DMS153 treated with DMSO at 0.1 percent for 48 hours (cell line): ENCODE measurements at regions not wholly inside any gene's neighbourhood (a gene's known extent, or its start where the extent isn't known, plus 50 kb on each side); places are given as distances from the start of the nearest gene placed in this dataset.
"Not testable (repeated sequence)": the region's sequence is repeated elsewhere in the genome, so short reads cannot be mapped to it uniquely, and the experiment has no call there.

Experiments
- DNase-seq: peaks from one replicate; lab custom pipeline; 2025; ENCODE audit not compliant: unreplicated experiment; lab: John Stamatoyannopoulos, UW

DNA sequence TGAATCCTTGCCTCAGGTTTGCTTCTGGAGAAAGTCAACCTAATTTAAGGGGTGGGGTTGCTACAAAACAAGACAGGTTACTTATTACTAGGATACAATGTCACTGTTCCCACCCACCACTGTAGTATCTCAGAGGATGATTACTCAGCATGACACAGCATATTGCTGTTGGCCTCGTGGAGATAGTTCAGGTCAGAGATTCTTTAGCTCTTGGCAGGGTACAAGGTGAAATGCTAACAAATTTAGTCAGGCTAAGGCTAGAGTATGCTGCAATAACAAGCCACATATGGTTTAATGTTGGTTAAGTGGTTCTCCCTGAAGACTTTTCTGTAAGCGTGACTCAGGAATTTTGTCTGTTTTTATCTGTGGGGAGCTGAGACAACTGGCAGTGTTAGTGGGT is 161.8 kb downstream of the EDEM1 start:
- DNase-seq: no peak

DNA sequence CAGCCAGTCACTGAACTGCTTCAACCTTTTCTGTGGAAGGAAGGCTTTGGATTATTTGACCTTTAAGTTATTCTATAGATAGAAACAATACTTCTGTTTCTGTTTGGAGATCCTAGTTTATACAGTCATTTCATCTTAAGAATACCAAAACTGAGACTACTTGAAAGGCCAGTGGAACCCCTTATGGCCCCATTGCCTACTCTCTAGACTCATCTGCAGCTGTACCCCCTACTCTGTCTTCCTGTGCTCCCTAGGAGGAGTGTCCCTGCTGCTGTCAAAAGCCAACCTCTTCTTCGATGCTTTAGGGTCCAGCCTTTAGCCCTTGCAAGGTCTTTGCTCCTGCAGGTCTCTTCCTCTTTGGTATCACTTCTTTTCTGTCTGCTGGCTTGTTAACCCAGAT is 169.6 kb downstream of the EDEM1 start:
- no peak for DNase-seq

DNA sequence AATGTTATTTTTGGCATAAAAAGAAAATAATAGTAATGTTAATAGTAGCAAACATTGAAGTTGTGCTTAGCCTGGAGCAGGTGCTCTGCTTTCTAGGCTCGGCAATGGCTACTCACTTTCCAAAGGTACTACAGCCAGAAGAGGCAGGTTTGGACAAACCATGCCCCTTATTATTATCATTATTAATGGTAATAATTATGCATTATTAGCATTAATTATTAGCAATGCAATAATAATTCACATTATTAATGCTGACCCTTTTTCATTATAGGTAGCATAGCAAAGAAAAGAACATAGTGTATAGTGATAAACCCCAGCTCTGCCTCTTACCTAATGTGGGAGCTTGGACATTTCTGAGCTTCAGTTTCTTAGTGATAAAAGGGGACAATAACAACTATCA is 171.4 kb downstream of the EDEM1 start:
- DNase-seq: no peak

DNA sequence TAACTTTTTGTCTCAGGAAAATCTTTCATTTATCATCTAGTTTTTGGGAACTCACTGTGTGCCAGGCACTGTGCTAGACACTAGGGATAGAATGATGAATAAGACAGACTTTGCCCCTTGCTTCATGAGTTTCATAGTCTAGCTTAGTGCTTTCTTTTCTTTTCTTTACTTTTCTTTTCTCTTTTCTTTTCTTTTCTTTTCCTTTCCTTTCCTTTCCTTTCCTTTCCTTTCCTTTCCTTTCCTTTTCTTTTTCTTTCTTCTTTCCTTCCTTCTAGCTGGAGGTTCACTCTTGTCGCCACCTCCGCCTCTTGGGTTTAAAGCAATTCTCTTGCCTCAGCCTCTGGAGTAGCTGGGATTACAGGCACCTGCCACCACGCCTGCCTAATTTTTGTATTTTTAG is 172.9 kb downstream of the EDEM1 start:
- DNase-seq: no peak

DNA sequence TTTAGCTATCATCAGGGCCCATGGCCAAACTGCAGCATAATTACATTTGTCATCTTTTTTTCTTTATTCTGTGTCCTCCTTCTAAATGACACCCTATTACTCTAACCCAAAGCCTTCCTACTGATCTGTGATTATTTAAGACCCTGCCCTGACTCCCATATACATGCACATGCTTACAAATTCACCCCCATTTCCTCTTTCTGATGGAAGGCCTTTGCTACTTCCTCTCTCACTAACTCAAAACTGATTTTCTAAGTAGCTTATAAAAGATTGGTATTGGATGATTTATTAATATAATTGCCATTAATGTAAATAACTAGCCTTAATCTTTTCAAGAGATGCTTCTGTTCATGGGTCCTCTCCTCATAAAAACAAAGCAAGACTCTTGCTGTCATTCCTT is 179.2 kb downstream of the EDEM1 start:
- no peak for DNase-seq

DNA sequence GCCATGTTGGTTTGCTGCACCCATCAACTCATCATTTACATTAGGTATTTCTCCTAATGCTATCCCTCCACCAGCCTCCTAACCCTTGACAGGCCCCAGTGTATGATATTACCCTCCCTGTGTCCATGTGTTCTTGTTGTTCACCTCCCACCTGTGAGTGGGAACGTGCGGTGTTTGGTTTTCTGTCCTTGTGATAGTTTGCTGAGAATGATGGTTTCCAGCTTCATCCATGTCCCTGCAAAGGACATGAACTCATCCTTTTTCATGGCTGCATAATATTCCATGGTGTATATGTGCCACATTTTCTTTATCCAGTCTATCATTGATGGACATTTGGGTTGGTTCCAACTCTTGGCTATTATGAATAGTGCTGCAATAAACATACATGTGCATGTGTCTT is 184.0 kb downstream of the EDEM1 start:
- DNase-seq: not testable (repeated sequence)

DNA sequence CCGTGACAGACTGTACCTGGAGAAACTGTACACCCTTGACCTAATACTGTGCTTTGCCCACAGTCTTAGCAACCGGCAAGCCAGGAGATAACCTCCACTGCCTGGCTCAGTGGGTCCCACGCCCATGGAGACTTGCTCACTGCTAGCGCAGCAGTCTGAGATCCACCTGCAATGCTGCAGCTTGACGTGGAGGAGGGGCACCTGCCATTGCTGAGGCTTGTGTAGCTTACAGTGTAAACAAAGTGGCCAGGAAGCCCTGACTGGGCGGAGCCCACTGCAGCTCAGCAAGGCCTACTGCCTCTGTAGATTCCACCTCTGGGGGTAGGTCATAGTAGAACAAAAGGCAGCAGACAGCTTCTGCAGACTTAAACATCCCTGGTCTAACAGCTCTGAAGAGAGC is 189.3 kb downstream of the EDEM1 start:
- peak; percentile 41 for DNase-seq

DNA sequence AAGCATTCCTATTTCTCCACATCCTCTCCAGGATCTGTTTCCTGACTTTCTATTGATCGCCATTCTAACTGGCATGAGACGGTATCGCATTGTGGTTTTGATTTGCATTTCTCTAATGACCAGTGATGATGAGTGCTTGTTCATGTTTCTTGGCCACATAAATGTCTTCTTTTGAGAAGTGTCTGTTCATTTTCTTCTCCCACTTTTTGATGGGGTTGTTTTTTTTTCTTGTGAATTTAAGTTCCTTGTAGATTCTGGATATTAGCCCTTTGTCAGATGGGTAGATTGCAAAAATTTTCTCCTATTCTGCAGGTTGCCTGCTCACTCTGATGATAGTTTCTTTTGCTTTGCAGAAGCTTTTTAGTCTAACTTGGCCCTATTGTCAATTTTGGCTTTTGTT is 191.8 kb downstream of the EDEM1 start:
- not testable (repeated sequence) for DNase-seq

DNA sequence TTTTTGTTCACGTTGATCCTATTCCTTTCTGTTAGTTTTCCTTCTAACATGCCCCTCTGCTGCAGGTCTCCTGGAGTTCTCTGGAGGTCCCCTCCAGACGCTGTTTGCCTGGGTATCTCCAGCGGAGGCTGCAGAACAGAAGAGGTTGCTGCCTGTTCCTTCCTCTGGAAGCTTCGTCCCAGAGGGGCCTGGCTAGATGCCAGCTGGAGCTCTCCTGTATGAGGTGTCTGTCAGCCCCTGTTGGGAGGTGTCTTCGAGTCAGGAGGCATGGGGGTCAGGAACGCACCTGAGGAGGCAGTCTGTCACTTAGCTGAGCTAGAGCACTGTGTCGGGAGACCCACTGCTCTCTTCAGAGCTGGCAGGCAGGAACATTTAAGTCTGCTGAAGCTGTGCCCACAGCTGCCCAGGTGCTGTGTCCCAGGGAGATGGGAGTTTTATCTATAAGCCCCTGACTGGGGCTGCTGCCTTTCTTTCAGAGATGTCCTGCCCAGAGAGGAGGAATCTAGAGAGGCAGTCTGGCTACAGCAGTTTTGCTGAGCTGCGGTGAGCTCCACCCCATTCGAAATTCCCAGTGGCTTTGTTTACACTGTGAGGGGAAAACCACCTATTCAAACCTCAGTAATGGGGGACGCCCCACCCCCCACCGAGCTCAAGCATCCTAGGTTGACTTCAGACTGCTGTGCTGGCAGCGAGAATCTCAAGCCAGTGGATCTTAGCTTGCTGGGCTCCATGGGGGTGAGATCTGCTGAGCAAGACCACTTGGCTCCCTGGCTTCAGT is 196.2 kb downstream of the EDEM1 start:
- not testable (repeated sequence) for DNase-seq

DNA sequence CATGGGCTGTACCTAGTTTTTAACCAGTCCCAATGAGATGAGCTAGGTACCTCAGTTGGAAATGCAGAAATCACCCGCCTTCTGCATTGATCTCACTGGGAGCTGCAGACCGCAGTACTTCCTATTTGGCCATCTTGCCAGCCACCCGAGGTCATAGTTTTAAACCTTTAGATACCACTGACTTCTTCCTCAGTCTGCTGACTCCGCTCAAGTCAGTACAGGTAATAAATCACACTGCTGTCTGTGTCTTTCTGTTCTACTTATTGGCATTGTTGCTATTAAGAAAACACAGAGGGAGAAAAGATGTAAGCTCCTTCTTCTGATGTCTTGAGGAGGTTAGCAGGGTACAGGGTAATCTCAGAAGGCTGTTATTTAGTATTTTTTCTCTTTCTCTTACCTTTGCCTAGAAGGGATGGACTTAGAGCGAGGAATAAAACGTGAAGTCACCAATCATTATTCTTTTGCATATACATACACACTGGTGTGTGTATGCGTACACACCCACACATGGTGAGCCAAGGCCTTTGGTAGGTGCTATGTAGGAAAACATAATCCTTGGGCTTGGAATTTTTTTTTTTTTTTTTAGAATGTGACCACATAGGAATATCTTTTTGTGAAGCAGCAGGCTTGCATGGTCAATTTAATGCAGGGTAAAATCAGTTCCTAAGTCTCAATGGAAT is 197.2 kb downstream of the EDEM1 start:
- no peak for DNase-seq

DNA sequence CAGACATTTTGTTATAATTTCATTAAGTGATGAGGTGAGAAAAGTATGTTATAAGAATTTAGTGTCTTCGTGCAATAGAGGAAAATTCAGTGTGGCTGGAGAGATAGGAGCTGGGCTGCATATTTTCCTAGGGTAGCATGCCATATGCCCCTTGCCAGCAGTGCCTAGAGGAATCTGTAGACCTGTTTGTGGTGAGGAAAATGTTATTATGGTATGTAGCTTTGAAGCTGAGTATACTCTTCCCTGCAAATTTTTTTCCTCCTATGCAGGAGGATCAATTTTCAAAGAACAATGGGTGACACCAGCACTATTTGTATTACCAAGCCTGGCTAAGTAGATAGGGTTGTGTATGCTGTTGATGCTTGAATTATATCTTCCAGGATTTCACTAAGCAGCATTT is 200.6 kb downstream of the EDEM1 start:
- no peak for DNase-seq

DNA sequence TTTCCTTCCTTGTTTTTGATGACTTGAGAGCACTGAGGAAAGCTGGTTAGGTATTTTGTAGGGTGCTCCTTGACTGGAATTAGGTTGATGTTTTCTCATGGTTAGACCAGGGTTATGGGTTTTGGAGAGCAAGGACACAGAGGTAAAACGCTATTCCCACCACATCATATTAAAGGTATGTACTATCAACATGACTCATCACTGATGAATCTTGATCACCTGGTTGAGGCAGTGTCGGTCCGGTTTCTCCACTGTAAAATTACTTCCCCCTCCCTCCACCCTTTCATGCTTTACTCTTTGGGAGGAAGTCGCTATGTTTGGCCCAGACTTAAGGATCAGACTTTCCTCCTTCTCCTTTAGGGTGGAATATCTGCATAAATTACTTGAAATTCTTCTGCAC is 201.6 kb downstream of the EDEM1 start:
- no peak for DNase-seq

DNA sequence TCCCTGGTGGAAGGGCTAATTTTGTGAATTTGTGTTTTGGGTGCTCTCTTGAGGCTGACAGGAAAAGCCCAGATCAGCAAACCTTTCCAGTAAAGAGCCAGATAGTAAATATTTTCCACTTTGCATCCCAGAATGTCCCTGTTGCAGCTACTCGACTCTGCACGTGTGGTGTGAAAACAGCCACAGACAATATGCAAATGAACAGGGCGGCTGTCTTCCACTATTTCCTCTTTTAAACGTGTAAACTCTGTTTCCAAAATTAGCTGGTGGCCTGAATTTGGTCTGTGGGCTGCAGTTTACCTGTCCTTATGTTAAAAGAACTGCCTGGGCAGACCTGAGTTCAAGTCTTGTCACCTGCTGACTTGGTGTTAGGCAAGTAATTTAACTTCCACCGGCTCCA is 202.7 kb downstream of the EDEM1 start:
- DNase-seq: no peak

DNA sequence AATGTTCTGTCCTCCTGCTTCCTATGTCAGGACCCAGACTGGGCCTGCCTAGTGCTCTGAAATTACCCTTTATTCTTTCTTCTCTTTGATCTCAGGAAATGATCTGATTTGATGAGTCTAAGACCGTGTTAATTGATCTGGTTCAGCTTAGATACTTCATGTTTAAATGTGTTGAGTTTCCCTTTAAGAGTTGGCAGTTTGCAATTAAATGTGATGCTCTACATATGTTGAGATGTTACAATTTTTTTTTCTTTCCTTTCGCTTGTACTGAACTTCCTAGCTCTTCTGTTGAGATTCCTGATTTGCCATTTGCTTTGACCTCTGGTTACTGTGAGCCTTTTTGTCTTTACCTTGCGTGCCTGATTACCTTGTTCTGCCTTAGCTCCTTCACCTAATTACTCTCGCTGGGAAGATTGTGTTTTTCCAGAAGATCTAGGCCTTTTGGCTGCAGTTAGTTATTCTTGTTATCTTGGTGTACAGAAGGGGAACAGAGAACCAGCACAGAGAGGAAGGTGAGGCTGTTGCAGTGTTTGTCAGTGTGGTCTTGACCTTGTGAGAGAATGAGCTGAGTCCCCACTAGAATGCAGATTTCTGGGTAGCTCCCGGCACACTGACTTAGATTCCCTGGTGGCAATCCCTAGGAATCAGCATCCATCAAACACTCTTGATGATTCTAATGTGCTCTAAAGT is 203.6 kb downstream of the EDEM1 start:
- no peak for DNase-seq

DNA sequence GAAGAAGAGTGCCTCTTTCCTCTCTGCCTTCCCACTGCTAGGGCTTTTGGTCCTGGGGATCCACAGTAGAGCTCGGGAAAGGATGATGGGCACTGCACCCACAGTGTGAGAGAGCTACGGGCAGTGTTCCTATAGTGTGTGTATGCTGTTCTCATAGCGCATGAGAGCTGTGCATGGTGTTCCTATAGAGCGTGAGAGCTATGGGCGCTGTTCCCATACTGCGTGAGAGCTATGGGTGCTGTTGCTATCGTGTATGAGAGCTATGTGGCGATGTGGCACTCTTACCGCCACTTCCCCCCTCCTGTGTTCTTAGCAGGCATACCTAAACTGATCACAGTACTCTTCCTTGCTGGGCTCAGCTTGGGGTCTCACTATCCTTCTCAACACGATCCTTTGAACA is 213.5 kb downstream of the EDEM1 start:
- DNase-seq: no peak

DNA sequence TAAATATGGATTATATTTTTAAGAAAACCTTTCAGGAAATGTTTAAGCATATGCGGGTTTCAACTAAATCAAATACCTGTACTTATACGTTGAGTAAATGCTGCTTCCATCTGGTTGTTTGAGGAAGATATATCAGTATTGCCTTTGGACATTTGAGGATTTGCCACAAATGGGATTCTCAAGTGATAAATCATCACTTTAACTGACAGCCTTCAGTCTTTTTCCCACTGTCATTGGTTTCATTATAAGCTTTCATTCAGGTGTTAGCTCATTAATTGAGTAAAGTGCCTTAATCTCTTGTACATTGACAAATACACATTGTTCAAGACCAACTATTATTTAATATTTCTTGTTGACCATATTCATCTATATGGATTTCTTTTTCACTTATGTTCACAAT is 217.2 kb downstream of the EDEM1 start:
- no peak for DNase-seq

DNA sequence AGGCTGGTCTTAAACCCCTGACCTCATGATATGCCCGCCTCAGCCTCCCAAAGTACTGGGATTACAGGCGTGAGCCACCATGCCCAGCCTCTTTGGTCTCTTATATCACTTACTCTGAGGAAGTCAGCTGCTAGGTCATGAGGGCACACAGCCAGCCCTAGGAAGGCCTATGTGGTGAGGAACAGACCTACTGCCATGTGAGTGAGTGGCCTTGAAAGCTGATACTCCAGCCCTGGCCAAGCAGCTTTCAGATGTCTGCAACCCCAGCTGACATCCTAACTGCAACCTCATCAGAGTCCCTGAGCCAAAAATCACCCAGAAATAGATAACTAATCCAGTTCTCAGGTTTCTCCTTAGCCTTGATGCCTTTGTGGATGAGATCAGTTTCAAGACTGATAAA is 224.3 kb downstream of the EDEM1 start:
- no peak for DNase-seq

DNA sequence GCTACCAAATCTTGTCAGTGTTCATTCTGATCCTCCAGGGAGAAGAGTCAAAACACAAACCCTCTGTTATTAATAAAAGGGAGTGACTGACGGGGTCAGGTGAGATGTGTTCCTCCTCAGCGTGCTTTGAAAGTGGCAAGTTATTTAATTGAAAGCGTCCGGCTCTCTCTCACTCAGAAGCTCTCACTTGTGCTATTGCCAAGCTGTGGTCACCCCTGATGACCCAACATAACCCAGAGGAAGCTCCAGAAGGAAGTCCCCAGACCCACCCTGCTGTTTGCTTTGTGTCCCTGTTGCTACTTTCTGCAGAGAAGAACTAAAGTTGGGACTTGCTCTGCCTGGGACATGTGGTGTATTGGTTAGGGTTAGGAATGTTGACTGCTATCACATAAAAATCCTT is 235.6 kb downstream of the EDEM1 start:
- DNase-seq: no peak

DNA sequence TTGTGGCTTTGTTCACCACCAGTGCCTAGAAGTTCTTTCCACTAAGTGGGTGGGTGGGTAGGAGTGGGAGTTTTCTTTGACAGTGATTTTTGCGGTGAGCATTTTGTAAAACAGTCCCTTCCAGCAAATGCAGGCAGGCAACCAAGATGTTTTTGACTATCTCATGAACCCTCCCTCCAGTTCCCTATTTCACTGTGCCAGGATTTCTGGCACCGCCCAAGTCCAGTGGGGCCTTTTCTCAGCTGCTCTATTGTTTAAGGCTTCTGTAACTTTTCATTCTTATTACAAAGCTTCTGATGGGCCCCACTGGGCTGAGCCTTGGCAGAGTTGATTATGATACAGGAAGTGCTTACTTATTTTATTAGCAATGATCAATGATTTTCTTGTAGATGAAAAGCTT is 236.0 kb downstream of the EDEM1 start:
- no peak for DNase-seq

DNA sequence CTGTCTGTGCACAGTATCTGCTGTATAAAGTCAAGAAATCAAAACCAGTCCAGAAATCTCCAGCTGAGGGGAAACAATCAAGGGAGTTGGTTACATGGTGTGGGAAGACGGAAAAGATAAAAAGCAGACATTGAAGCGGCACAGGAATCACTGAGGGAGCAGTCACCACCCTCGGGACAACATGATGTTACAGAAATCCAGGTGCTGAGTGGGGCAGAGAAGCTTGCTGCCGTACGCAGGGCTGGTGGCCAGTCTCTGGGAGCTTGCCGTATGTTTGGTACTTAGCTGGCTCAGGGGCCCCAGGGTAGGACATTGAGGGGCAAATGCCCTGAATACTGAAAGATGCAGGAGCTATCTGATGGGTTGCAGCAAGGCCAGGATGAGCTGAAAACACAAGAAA is 237.9 kb downstream of the EDEM1 start:
- DNase-seq: no peak

DNA sequence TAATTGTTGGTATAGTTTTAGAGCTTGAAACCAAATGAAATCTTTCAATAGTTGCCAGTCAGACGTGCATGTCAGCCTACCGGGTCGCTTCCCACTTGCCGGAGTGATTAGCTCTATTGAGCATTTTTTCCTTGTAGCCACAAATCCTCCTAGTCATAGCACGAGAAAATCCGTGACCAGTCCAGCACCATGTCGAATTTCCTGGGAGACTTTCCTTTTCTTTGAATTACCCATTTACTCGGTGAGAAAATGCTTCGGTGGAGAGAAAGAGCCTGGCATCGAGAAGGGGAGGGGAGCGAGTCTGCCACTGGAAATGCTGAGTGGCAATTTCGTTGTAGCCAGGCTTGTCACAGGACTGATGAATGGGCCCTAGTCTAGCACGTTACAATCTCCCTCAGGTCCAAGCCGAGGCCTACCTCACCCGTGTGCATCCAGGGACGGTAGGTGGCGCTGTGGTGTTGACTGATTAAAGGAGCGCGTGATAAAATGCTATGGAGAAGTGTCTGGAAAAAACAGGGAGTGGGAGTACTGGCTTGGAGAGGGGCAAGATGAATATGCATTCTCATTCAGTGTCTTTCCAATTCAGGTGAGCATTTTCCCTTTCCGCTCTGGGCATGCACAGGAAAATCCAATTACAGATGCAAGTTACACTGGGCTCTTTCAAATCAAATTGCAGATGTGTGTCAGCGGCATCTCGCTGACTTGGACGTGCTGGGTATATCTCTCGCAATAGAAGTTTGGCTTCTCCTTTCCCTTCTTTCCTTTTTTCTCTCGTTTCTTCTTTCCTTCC is 238.8 kb downstream of the EDEM1 start:
- DNase-seq: peak; percentile 42
